ENCODE measurements at regions not wholly inside any gene's neighbourhood (a gene's known extent, or its start where the extent isn't known, plus 50 kb on each side); places are given as distances from the start of the nearest gene placed in this dataset.

GRCh38 chr5:40030661-40031060, 605.9 kb upstream of the DAB2 start:
- TF ChIP-seq FOXA1 (IDR thresholded peaks at IDR 0.05), result no peak
- TF ChIP-seq HDGF (IDR thresholded peaks at IDR 0.05; ENCODE audit: borderline replicate concordance), result no peak
- TF ChIP-seq BHLHE40 (IDR thresholded peaks at IDR 0.05; ENCODE audit: borderline replicate concordance), result no peak
- no peak for TF ChIP-seq FOXK2 (IDR thresholded peaks at IDR 0.05)
